Right cardiac atrium (tissue), 5 donors: ENCODE measurements at regions not wholly inside any gene's neighbourhood (a gene's known extent, or its start where the extent isn't known, plus 50 kb on each side); places are given as distances from the start of the nearest gene placed in this dataset.
A peak's percentile ranks its signal among the peaks of the same experiment; 100 is the strongest.

Source experiments
- ATAC-seq, 2 donors: fragments of 200-7000 bp; cut with Tn5 transposase; one replicate each; pipeline versions ENCODE4 v1.8.0 to v1.9.1; 2020; ENCODE audit warnings: moderate library complexity in 2 of 2, mild to moderate bottlenecking in 1 of 2
- DNase-seq, 3 donors: peaks; one replicate each; pipeline ENCODE4 v3.0.0-alpha.2; 2020
- H3K27ac ChIP-seq: one replicate; pipeline ENCODE4 v1.5.1; 2013; ENCODE audit warnings: mild to moderate bottlenecking, low read length, control low read depth, moderate library complexity
- H3K27me3 ChIP-seq: one replicate; pipeline ENCODE4 v1.6.1; 2013; ENCODE audit not compliant: control insufficient read depth, insufficient read depth
- H3K4me1 ChIP-seq: one replicate; pipeline ENCODE4 v1.6.1; 2013; ENCODE audit warnings: low read length; ENCODE audit not compliant: control insufficient read depth, insufficient read depth
- H3K4me3 ChIP-seq: one replicate; pipeline ENCODE4 v1.5.1; 2013; ENCODE audit warnings: low read length, control low read depth
- H3K9me3 ChIP-seq: one replicate; pipeline ENCODE4 v1.6.1; 2013; ENCODE audit warnings: low read length; ENCODE audit not compliant: control insufficient read depth
- WGBS: extraction: QIAGEN DNeasy Blood & Tissue Kit; methylation state at CpG from one replicate; pipeline ENCODE4 v1.1.7; 2013; 5-methylcytosine and 5-hydroxymethylcytosine counted together
- intact Hi-C, 4 donors: fragments of 100-400 bp; cut with DNase I; formaldehyde crosslinking; loops; one replicate each; pipeline versions ENCODE4 v1.11.0 to v1.14.0; 2022 to 2023
- donor health status: healthy with polysubstance abuse.
- donor health status: DM: no; HTN: yes; CAD: no.
- donor health status: DM: no; HTN: no; CAD: no.
- donor health status: DM: no; HTN: yes; CAD: no; lungs with severe emphysema.
- donor health status: DM: yes; HTN: yes; CAD: no.

GRCh38 chr12:67455236-67455635 lies 186.1 kb downstream of the CAND1 start:
- WGBS, result 64% methylated on average over 6 of the region's 6 CpGs
- H3K27ac ChIP-seq, result no peak overlapping the region
- no peak overlapping the region for H3K4me3 ChIP-seq
- peaks cover 3% of the 10 kb centered on the region for H3K4me1 ChIP-seq
- intact Hi-C loops, result no loop called here
- ATAC-seq, result peak in 1 of 2 donors; percentile 40
- no peaks in the 10 kb centered on the region for H3K27me3 ChIP-seq
- no peak for DNase-seq
- H3K9me3 ChIP-seq, result no peaks in the 10 kb centered on the region

DNA sequence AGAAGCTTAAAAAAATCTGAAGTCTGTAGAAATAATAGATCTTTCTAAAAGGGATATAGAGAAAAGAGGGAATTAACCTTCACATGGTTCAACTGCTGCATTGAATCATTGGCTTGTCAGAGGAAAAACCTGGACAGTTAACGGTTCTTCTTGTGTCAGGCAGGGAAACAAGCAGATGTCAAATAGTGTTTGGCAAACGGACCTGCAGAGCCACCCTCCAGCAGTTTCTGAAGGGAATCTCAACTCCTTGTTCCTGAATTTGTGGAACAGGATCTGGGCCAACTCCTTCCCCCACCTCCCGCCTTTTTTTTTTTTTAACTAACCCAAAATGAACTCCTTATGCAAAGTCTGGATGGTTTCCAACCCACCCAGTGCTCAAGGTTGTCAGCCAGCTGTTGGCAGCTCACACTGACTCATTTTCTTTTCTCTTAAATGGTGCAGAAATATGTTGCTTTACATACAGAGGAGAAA lies 187.3 kb downstream of the CAND1 start:
- H3K9me3 ChIP-seq, result no peaks in the 10 kb centered on the region
- H3K27me3 ChIP-seq, result no peaks in the 10 kb centered on the region
- H3K4me1 ChIP-seq, result peaks cover 3% of the 10 kb centered on the region
- H3K4me3 ChIP-seq, result no peak overlapping the region
- intact Hi-C loops, result no loop called here
- ATAC-seq (peak; percentile 48 to 62), DNase-seq (peak in 2 of 3 donors; percentile 23 to 68)
- WGBS, result 3% methylated on average over 3 of the region's 3 CpGs
- no peak overlapping the region for H3K27ac ChIP-seq

DNA sequence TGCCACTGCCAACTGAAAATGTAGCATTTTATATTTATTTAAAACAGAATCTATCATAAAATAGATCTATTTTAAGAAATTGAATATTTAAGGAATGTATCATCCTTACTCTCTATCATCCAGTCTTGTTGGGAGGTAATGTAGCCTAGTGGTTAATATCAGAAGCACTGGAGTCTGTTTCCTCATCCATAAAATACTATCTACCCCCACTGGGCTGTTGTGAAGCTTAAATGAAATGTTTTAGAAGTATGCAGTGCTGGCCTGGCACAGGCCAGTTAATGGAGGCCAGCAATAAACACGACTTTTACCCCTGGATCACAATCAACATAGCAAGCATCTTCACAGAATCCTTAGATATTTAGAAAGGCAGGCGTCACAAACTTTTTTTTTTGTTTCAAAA lies 188.0 kb downstream of the CAND1 start:
- no peak overlapping the region for H3K4me3 ChIP-seq
- no peaks in the 10 kb centered on the region for H3K9me3 ChIP-seq
- 35% methylated on average over 2 of the region's 2 CpGs for WGBS
- H3K27me3 ChIP-seq, result no peaks in the 10 kb centered on the region
- DNase-seq, result no peak
- H3K27ac ChIP-seq, result peak overlapping the region; percentile 33
- intact Hi-C loops, result no loop called here
- H3K4me1 ChIP-seq, result peaks cover 3% of the 10 kb centered on the region
- ATAC-seq, result peak in 1 of 2 donors; percentile 15

DNA sequence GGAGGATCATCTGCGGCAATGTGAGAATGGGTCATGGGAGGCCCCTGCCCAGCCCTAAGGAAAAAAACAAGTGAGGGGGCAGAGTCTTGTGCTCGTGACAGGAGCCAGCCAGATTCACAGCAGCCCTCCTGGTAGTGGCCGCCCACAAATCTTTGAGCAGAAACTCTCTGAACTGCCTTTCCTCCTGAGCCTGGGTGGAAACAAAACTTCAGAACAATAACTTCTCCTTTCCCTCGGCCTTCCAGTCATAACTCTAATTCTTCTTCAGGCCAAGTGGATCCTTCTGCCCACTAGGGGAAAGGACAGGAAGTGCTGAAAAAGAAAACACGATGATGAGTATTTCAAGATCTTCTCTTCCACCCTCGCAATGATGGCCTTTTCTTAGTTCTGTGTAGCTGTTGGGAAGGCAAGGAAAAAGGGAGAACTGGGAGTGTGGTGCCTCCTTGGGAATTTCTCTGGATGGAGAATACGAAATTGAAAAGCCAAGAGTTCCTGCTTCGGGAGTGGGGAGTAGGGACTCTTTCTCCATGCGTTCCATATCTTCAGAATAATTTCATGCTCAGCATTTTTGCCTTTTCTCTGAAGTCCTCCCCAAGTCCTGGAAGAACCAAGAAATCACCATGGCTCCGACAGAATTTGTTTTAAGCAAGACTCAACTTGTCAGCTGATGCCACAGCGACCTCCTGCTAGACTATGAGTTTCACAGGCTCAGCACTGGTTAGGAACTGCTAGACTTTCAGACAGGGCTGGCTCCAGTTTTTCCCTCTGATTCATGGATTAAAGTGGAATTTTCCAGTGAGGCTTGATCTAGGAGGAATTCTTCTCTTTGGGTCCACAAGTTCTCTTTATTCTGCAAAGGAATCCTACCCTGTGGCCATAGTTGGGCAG lies 188.9 kb downstream of the CAND1 start:
- no peaks in the 10 kb centered on the region for H3K27me3 ChIP-seq
- WGBS, result 54% methylated on average over 11 of the region's 11 CpGs
- DNase-seq (peak in 2 of 3 donors; percentile 32 to 54), ATAC-seq (peak; percentile 53 to 68)
- peak overlapping the region; percentile 51 for H3K27ac ChIP-seq
- intact Hi-C loops, result no loop called here
- H3K4me3 ChIP-seq, result no peak overlapping the region
- H3K9me3 ChIP-seq, result no peaks in the 10 kb centered on the region
- peaks cover 3% of the 10 kb centered on the region for H3K4me1 ChIP-seq

DNA sequence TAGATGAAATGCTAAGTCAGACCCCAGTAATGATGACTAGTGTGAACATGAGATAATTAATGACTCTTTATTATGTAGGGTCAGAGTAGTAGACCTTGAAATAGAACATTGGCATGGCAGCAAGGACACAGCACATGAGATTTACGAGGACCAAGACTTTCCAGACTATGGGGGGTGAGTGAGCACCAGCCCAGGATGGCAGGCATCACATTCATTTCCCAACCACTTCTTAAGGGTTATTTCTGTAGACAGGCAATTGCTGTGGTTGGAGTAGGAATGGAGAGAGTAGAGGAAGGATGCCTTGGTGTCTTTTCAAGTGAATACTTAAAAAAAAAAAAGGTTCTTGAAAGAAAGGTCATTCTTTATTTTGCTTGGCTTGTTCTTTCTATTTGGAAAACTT lies 189.4 kb upstream of the DYRK2 start:
- Histone ChIP-seq H3K4me1 (peaks cover 3% of the 10 kb centered on the region), H3K4me3 (no peak overlapping the region), H3K27ac (no peak overlapping the region), H3K27me3 (no peaks in the 10 kb centered on the region), H3K9me3 (no peaks in the 10 kb centered on the region)
- intact Hi-C loops, result no loop called here
- 51% methylated on average over 1 of the region's 1 CpG for WGBS
- DNase-seq, result no peak
- no peak for ATAC-seq

- DNase-seq (no peak), ATAC-seq (no peak)
- intact Hi-C loops, result no loop called here
- Histone ChIP-seq H3K4me1 (peaks cover 3% of the 10 kb centered on the region), H3K4me3 (no peak overlapping the region), H3K27ac (no peak overlapping the region), H3K27me3 (no peaks in the 10 kb centered on the region), H3K9me3 (no peaks in the 10 kb centered on the region)
- WGBS, result 85% methylated on average over 4 of the region's 4 CpGs
Measured at GRCh38 chr12:67459578-67459977, 189.0 kb upstream of the DYRK2 start.

DNA sequence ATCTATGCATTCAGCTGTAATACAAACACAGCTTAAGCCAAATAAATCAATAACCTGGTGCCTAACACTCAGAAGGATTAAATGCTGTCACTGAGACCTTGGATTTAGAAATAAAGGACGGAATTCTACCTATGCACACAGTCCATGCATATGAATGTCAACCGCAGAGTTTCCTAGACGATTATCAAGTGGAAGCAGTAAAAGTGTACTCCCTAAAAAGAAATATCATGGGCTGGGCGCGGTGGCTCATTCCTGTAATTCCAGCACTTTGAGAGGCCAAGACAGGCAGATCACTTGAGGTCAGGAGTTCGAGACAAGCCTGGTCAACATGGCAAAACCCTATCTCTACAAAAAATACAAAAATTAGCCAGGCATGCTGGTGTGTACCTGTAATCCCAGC lies 188.2 kb upstream of the DYRK2 start:
- Histone ChIP-seq H3K27ac (no peak overlapping the region), H3K4me3 (no peak overlapping the region), H3K9me3 (no peaks in the 10 kb centered on the region), H3K4me1 (peaks cover 3% of the 10 kb centered on the region), H3K27me3 (no peaks in the 10 kb centered on the region)
- no peak for DNase-seq
- WGBS, result 68% methylated on average over 6 of the region's 6 CpGs
- intact Hi-C loops, result no loop called here
- ATAC-seq, result no peak

- Histone ChIP-seq H3K27ac (no peak overlapping the region), H3K9me3 (no peaks in the 10 kb centered on the region), H3K4me3 (no peak overlapping the region), H3K27me3 (no peaks in the 10 kb centered on the region), H3K4me1 (peaks cover 4% of the 10 kb centered on the region)
- 92% methylated on average over 2 of the region's 2 CpGs for WGBS
- DNase-seq (no peak), ATAC-seq (no peak)
- intact Hi-C loops, result no loop called here
Measured at GRCh38 chr12:67468549-67469245, 179.8 kb upstream of the DYRK2 start.

- intact Hi-C loops, result loop anchor here in 1 of 4 donors (10.0 kb wide), 1 partner anchor 65 kb away; no protein-coding TSS in a partner anchor
- 70% methylated on average over 2 of the region's 2 CpGs for WGBS
- ATAC-seq (peak in 1 of 2 donors; percentile 39), DNase-seq (peak in 1 of 3 donors; percentile 68)
- H3K9me3 ChIP-seq, result no peaks in the 10 kb centered on the region
- peaks cover 4% of the 10 kb centered on the region for H3K4me1 ChIP-seq
- no peak overlapping the region for H3K27ac ChIP-seq
- no peak overlapping the region for H3K4me3 ChIP-seq
- no peaks in the 10 kb centered on the region for H3K27me3 ChIP-seq
Measured at GRCh38 chr12:67469666-67470065, 178.9 kb upstream of the DYRK2 start.

DNA sequence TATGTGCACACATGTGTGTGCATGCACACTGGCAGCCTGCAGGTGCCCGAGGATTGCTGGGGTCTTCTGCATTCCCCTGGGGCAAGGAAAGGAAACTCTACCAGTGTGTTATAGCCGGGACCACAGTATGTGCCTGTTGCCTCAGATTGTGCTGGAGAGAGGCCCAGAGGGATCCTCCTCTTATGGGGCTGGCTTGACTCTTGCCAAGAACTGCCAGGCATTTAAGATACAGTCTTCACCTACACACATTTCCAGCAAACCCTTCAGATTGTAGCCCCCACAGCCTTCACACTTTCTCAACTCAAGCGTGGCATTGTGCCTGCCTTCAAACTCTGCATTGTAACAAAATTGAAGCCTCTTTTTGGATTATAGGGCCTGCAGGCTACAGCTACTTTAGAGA lies 176.7 kb upstream of the DYRK2 start:
- no peaks in the 10 kb centered on the region for H3K27me3 ChIP-seq
- intact Hi-C loops, result loop anchor here in 1 of 4 donors (10.0 kb wide), 1 partner anchor 63 kb away; no protein-coding TSS in a partner anchor
- H3K27ac ChIP-seq, result peak overlapping the region; percentile 70
- H3K4me3 ChIP-seq, result no peak overlapping the region
- H3K9me3 ChIP-seq, result no peaks in the 10 kb centered on the region
- WGBS, result 36% methylated on average over 3 of the region's 3 CpGs
- peaks cover 4% of the 10 kb centered on the region for H3K4me1 ChIP-seq
- peak in 2 of 3 donors; percentile 31 to 46 for DNase-seq
- ATAC-seq, result peak; percentile 73 to 74

GRCh38 chr12:67472539-67472938 lies 176.0 kb upstream of the DYRK2 start:
- Histone ChIP-seq H3K4me3 (no peak overlapping the region), H3K9me3 (no peaks in the 10 kb centered on the region), H3K27me3 (no peaks in the 10 kb centered on the region), H3K27ac (no peak overlapping the region), H3K4me1 (peaks cover 4% of the 10 kb centered on the region)
- intact Hi-C loops, result loop anchor here in 1 of 4 donors (10.0 kb wide), 1 partner anchor 62 kb away; no protein-coding TSS in a partner anchor
- 13% methylated on average over 1 of the region's 1 CpG for WGBS
- DNase-seq, result peak in 2 of 3 donors; percentile 27 to 68
- peak; percentile 92 to 94 for ATAC-seq
